ENCODE measurements at regions not wholly inside any gene's neighbourhood (a gene's known extent, or its start where the extent isn't known, plus 50 kb on each side); places are given as distances from the start of the nearest gene placed in this dataset.

- Mint-ChIP-seq H3K36me3 (ENCODE audit: insufficient read depth) (no peaks in the 10 kb centered on the region), H3K9me3 (ENCODE audit: low read depth) (no peaks in the 10 kb centered on the region), H3K27me3 (no peaks in the 10 kb centered on the region), H3K4me1 (ENCODE audit: low read depth) (no peaks in the 10 kb centered on the region), H3K27ac (no peak overlapping the region), H3K4me3 (ENCODE audit: low read depth) (no peak overlapping the region)
- no peak for DNase-seq (ENCODE audit: low spot score, unreplicated experiment)
- no peak for TF ChIP-seq CTCF (IDR thresholded peaks at IDR 0.05; ENCODE audit: unreplicated experiment)
These were observed 159.1 kb upstream of the ZSWIM2 start for GRCh38 chr2:187008111-187008510.

- Mint-ChIP-seq H3K9me3 (ENCODE audit: low read depth) (no peaks in the 10 kb centered on the region), H3K27ac (no peak overlapping the region), H3K4me1 (ENCODE audit: low read depth) (no peaks in the 10 kb centered on the region), H3K36me3 (ENCODE audit: insufficient read depth) (no peaks in the 10 kb centered on the region), H3K27me3 (no peaks in the 10 kb centered on the region), H3K4me3 (ENCODE audit: low read depth) (no peak overlapping the region)
- TF ChIP-seq CTCF (IDR thresholded peaks at IDR 0.05; ENCODE audit: unreplicated experiment) = no peak
- no peak for DNase-seq (ENCODE audit: low spot score, unreplicated experiment)
These were observed 154.6 kb upstream of the ZSWIM2 start for GRCh38 chr2:187003611-187004010.

GRCh38 chr2:187003038-187003554 is 154.1 kb upstream of the ZSWIM2 start:
- TF ChIP-seq CTCF (IDR thresholded peaks at IDR 0.05; ENCODE audit: unreplicated experiment) = no peak
- H3K9me3 Mint-ChIP-seq (ENCODE audit: low read depth) = no peaks in the 10 kb centered on the region
- H3K27ac Mint-ChIP-seq = peak overlapping the region; percentile 37
- H3K4me1 Mint-ChIP-seq (ENCODE audit: low read depth) = no peaks in the 10 kb centered on the region
- H3K4me3 Mint-ChIP-seq (ENCODE audit: low read depth) = no peak overlapping the region
- no peaks in the 10 kb centered on the region for H3K27me3 Mint-ChIP-seq
- DNase-seq (ENCODE audit: low spot score, unreplicated experiment) = no peak
- no peaks in the 10 kb centered on the region for H3K36me3 Mint-ChIP-seq (ENCODE audit: insufficient read depth)

- H3K27me3 Mint-ChIP-seq = no peaks in the 10 kb centered on the region
- H3K9me3 Mint-ChIP-seq (ENCODE audit: low read depth) = no peaks in the 10 kb centered on the region
- DNase-seq (ENCODE audit: low spot score, unreplicated experiment) = no peak
- no peaks in the 10 kb centered on the region for H3K36me3 Mint-ChIP-seq (ENCODE audit: insufficient read depth)
- no peaks in the 10 kb centered on the region for H3K4me1 Mint-ChIP-seq (ENCODE audit: low read depth)
- no peak overlapping the region for H3K27ac Mint-ChIP-seq
- TF ChIP-seq CTCF (IDR thresholded peaks at IDR 0.05; ENCODE audit: unreplicated experiment) = no peak
- no peak overlapping the region for H3K4me3 Mint-ChIP-seq (ENCODE audit: low read depth)
These were observed 153.3 kb upstream of the ZSWIM2 start for GRCh38 chr2:187002242-187002641.

GRCh38 chr2:187001248-187001647 is 152.3 kb upstream of the ZSWIM2 start:
- Mint-ChIP-seq H3K36me3 (ENCODE audit: insufficient read depth) (no peaks in the 10 kb centered on the region), H3K4me1 (ENCODE audit: low read depth) (no peaks in the 10 kb centered on the region), H3K27ac (no peak overlapping the region), H3K9me3 (ENCODE audit: low read depth) (no peaks in the 10 kb centered on the region), H3K4me3 (ENCODE audit: low read depth) (no peak overlapping the region), H3K27me3 (no peaks in the 10 kb centered on the region)
- no peak for DNase-seq (ENCODE audit: low spot score, unreplicated experiment)
- no peak for TF ChIP-seq CTCF (IDR thresholded peaks at IDR 0.05; ENCODE audit: unreplicated experiment)
